GM21576 (cell line): ENCODE measurements at regions not wholly inside any gene's neighbourhood (a gene's known extent, or its start where the extent isn't known, plus 50 kb on each side); places are given as distances from the start of the nearest gene placed in this dataset.

ENCODE experiments used
- ATAC-seq: cut with Tn5 transposase; IDR thresholded peaks from one replicate; pipeline ENCODE4 v1.9.1; 2021; ENCODE audit warnings: mild to moderate bottlenecking, moderate library complexity; ENCODE audit not compliant: unreplicated experiment

GRCh38 chr2:120453635-120453998 is 107.7 kb downstream of the INHBB start:
- no peak for ATAC-seq

- no peak for ATAC-seq
Observed at GRCh38 chr2:120454654-120455385, 108.9 kb downstream of the INHBB start.

DNA sequence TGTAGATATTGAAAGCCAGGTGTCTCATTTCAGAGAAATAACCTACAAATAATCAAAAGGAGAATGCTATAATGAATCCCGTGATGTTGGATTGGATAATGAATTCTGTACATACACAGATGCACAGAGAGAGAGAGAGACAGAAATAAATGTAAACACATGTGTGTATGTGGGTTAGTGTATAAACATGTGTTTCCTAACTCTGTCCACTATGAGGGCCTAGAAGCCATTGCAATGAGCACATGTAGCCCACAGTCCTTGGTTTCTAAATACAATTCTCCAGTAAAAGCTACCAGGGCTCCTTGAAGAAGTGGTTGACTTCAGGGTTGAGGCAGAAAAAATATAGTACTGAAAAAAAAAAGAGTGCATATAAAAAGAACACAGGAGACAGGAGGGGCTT is 109.5 kb downstream of the INHBB start:
- ATAC-seq = no peak

DNA sequence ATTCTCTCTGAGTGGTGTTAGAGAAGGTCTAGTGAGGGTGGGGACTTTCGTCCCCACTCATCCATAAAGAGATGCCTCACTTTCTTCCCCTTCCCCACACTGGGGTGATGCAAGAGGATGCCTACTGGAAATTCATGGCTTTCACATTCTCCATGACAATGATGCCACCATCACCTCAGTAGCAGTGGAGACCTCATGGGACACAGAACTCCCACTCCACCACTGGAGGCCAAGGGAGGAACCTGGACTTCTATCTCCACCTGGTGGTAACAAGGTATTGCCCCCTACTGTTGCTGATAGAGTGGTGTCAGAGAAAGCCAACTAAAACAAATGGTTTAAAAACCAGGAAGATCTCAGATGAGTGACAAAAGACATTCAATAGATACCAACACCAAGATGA is 110.9 kb downstream of the INHBB start:
- ATAC-seq = no peak

DNA sequence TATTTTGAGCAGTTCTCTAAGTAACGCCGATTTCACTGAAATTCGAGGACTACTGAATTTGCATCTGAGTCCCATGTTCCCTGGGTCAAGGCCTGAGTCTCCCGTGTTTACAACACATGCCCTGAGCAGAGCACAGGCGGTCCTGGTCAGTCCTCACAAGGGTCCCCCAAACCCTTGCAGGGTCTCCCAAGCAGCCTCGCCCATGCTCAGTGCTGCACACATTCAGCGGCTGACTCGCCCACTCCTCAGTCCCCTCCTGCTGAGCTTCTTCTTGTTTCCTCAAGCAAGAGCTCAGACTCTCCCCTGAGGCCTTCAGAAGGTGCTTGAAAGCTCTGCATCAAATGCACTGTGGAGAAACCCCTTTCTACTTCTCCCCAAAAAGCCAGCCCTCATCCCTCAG is 114.6 kb downstream of the INHBB start:
- no peak for ATAC-seq

DNA sequence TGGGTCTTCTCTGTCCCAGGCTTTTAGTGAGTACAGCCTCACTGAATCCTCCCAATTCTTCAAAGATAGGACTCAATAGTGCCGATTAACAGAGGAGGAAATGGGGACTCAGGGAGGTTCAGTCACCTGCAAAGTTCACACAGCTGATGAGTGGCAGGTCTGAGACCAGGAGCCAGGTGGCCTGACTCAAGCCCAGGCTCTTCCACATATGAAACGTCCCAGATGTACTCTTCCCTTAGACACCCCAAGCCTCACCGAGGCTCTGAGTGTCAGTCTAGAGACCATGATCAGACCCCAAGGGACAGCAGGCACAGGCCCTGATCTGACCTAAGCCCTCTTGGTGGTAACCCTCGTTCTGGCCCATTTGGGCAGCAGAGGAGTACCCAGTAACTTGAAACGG is 115.2 kb downstream of the INHBB start:
- ATAC-seq = no peak

DNA sequence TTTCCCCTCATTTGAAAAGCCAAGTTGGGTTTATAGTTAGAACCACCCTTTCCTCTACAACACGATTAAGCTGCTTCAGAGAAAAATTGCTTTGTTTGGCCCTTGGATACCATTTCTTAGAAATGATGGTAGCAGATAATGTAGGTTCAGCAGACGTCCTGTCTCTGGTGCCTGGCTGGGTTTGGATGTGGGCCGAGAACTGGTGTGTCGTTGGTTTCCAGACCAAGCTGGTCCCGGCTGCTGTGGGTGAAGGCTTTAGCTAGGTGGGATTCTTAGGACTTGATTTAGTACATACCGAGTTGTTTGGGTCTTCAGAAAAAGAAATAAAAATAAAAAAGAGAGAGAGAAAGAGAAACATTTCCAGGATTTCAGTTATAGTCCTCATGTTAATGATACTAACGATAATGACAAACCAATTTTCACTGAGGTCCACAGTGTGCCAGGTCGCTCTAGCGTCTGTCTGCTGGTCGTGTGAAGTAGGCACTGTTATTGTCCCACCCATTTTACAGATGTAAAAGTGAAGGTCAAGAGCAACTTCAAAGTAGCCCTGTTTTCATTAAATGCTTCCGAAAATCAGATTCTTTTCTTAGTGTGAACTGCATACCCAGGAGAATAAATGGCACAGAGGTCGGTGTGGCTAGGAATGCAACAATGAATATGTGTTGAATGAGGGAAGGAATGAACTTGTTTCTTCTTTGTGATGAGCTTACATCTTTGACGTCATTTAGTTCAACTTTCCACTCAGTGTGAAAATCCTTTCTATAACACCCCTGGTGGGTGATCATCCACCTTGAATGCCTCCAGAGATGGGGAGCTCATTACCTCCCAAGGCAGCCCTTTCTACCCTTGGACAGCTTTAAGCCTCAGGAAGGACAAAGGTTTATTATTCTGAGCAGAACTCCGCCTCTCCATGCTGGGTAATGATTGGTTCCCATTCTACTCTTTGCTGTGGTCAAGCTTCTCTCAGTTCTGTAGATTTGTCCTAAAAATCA is 115.9 kb downstream of the INHBB start:
- no peak for ATAC-seq

DNA sequence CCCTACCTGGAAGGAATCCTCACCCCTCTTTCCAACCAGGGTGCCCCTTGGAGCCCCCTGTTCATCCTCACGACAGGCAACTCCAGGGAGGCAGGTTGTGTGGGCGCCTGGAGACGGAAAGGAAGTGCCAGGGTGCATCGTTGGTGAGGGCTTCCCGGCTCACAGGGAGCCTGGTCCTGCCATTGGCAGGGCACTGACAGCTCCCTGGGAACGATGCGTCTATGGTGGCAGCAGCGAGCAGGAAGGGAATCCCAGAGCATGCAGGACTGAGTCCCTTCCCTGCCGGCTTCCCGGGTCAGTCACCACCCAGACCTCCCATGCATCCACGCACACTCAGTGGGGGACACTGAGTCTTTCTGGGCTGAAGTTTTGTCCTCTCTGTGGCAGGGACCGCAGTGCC is 117.6 kb downstream of the INHBB start:
- no peak for ATAC-seq

DNA sequence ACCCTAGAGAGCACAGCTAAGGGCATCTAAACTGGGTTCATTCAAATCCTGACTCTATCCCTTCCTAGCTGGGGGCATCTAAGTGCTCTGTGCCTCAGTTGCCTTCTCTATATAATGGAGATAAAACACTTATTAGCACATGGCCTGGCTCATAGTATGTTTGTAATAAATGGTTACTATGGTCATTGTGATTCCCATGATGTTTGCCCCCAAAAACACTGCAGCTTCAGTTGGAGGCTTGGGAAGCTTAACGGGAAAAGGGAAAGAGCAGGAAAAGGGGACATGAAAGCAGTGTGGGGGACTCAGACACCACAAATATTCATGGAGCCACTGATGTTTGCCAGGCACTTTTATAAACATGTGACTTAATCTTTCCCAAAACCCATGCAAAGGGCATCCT is 118.1 kb downstream of the INHBB start:
- ATAC-seq = no peak

- no peak for ATAC-seq
Observed at GRCh38 chr2:120464448-120464931, 118.6 kb downstream of the INHBB start.

DNA sequence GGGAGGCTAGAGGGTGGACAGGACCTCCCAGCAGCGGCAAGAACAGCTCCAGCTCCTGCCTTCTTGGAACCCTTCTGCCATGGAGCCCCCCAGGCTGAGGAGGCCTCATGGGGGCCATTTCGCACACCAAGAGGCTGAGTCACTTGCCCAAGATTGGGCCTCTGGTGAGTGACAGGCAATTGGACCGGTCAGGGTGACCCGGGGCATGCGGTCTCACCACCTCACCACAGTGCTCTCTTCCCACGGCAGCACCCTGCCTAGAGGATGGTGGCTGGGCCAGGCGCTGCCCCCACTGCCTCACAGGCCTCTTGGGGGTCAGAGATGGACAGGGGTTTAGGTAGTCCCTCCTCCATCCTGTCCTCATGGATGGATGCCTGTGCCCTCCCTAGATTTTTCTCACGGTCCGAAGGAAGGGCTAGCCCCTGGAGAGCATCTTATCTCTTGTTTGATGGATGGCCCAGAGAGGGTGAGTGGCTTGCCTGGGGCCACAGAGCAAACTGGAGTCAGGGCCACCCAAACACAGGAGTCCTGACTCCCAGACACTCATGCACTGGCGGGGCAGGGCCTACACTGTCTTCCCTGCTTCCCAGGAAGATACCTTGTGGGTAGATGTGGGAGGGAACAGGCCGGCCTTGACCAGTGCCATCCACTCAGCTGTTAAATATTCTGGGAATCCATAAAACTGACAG is 119.2 kb downstream of the INHBB start:
- no peak for ATAC-seq

DNA sequence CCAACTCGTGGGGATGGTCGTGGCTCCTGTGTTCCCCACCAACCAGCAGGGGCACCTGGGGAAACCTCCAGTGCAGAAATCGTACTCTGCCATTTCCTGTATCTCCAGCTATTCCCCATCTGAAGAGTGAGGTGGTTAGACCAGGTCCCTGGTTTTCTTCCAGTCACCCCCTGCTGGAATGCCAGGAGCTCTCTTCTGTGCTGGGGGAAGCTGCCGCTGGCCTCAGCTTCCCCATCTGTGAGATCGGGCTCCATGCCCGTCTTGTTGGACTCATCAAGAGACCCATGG is 119.7 kb downstream of the INHBB start:
- ATAC-seq = no peak

DNA sequence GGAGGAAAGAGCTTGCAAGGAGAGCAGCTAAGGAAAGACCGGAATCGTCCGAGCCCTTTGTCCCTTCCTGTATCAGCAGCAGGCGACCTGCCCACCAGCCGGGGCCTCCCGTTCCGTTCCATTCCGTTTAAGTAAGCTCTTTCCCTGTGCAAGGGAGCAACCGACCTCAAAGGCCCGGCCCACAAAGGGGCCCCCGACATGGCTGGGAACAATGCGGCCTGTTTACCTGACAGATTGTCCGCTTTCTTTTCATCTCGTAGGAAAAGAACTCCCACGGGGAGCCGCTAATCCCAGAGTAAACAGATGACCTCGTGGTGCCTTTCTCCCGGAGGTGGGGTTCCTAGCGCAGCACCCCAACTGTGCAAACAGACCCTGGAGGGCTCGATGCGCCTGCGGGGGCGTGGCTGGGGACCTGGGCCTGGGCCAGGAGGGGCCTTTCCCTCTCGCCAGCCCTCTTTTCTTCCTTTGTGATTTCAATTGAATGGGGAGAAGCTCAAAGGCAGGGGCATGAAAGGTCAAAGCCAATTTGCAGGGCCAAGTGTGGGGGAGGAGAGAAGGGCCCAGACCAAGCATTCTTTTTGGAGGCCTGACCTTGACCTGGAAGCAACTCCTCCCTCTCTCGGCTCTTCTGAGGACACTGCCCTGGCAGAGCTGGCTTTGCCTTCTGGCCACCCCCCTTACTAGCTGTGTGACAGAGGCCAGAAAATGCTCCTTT is 120.2 kb downstream of the INHBB start:
- no peak for ATAC-seq

DNA sequence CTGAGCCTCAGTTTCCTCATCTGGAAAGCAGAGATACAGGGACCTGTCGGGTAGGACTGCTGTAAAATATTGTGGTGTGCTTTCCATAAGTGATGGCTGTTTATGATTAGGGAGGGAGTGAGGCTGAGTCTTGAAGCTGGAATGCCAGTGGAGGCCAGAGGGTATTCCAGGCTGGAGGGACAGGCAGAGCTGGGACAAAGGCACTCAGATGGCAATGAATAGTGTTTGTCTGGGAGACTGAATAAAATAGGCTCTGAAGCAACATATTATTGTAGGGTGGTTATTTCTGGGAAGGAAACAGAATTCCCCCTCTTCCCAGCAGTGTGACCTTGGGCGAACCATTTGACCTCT is 120.7 kb downstream of the INHBB start:
- no peak for ATAC-seq

GRCh38 chr2:120468136-120468535 is 122.2 kb downstream of the INHBB start:
- ATAC-seq = no peak

DNA sequence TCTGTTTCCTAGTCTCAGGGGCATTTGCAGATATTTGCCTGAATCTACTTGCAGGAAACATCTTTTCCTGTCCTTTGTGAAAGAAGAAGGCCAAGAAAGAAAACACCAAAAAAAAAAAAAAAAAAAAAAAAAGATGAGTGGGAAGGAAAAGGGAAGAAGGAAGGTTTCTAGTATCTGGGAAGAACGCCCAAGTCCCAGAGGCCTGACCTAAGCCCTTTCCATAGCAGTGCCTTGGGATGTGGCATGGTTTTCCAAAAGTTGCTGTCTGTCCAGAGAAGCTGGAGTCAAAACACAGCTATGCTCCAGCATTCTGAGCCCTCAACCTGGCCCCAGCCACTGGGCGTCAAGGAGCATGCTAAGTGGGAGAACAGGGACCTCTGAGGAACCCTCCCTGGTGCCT is 123.5 kb downstream of the INHBB start:
- ATAC-seq = no peak

GRCh38 chr2:120470041-120470965 is 124.4 kb downstream of the INHBB start:
- ATAC-seq = no peak

GRCh38 chr2:120471166-120471565 is 125.2 kb downstream of the INHBB start:
- ATAC-seq = no peak

GRCh38 chr2:120472031-120472430 is 126.1 kb downstream of the INHBB start:
- no peak for ATAC-seq

DNA sequence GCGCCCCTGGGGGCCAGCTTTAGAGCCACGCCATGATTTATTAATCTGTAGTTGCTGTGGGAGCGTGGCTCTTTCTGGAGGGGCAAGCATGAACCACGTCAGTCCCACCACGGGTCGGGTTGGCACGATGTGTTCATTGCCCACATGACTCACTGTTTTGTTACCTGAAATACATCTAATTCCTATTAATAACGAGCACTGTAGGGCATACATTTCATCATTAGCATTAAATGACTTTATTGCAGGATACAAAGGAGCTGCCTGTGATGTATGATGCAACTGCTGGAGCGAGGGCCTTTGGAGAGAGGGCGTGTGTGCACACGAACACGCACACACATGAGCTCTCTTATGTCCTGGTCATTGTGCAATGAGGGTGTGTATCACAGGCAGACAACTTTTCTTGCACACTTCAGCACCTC is 127.0 kb downstream of the INHBB start:
- ATAC-seq = no peak
